Esophagus squamous epithelium (tissue), 4 donors: ENCODE measurements at regions not wholly inside any gene's neighbourhood (a gene's known extent, or its start where the extent isn't known, plus 50 kb on each side); places are given as distances from the start of the nearest gene placed in this dataset.

Experiments used
- POLR2A ChIP-seq, 4 donors: fragments of 450-650 bp; IDR thresholded peaks; one replicate each; pipeline ENCODE4 v1.6.1; 2017; ENCODE audit warnings: antibody characterized with exemption in 4 of 4, mild to moderate bottlenecking in 4 of 4, moderate library complexity in 3 of 4
- TF ChIP-seq, protein P1 (sequence below), 6 experiments: fragments of 450-650 bp in 4 of 6; fragments of 200-600 bp in 2 of 6; sonication (generic) in 2 of 6; IDR thresholded peaks; one replicate each; pipeline ENCODE4 v1.5.1; 2016 to 2019; ENCODE audit warnings: antibody characterized with exemption in 6 of 6, mild to moderate bottlenecking in 4 of 6, moderate library complexity in 4 of 6

GRCh38 chr10:88216976-88217375 is 353.6 kb downstream of the PTEN start:
- TF ChIP-seq, protein P1, sequence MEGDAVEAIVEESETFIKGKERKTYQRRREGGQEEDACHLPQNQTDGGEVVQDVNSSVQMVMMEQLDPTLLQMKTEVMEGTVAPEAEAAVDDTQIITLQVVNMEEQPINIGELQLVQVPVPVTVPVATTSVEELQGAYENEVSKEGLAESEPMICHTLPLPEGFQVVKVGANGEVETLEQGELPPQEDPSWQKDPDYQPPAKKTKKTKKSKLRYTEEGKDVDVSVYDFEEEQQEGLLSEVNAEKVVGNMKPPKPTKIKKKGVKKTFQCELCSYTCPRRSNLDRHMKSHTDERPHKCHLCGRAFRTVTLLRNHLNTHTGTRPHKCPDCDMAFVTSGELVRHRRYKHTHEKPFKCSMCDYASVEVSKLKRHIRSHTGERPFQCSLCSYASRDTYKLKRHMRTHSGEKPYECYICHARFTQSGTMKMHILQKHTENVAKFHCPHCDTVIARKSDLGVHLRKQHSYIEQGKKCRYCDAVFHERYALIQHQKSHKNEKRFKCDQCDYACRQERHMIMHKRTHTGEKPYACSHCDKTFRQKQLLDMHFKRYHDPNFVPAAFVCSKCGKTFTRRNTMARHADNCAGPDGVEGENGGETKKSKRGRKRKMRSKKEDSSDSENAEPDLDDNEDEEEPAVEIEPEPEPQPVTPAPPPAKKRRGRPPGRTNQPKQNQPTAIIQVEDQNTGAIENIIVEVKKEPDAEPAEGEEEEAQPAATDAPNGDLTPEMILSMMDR (IDR thresholded peaks at IDR 0.05), result no peak
- TF ChIP-seq POLR2A (IDR thresholded peaks at IDR 0.05), result no peak
